ENCODE measurements at regions not wholly inside any gene's neighbourhood (a gene's known extent, or its start where the extent isn't known, plus 50 kb on each side); places are given as distances from the start of the nearest gene placed in this dataset.

DNA sequence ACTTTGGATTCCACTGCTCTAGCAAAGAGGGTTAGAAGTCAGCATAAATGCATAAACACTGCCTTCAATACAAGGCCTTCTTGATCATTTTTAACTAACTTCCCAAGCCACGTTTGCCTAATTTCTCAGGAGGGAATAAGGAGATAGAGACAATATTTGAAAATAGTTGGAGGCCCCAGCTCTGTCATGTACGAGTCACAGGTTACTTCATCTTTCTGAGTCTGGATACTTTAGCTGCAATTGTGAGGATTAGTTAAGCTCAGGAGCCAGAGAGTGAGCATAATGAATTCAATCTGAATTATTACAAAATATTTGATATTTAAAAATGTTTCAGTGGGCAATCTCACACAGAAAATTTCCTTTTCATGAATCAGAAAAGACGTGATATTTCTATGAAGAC is 298.9 kb downstream of the SHOX2 start:
- TF ChIP-seq CTCF (IDR thresholded peaks at IDR 0.05): no peak
- TF ChIP-seq POLR2A (IDR thresholded peaks at IDR 0.05): no peak
